Endothelial cell of umbilical vein (primary cell): ENCODE measurements at regions not wholly inside any gene's neighbourhood (a gene's known extent, or its start where the extent isn't known, plus 50 kb on each side); places are given as distances from the start of the nearest gene placed in this dataset.

Source experiments
- BruUV-seq: library from RNA; stranded (reverse); fragments of 400-500 nt; replicated peaks from 2 replicates; lab custom pipeline; 2021; lab: Mats Ljungman, UMichigan
- CTCF ChIA-PET: fragments of 300-600, 350-600 bp; sonication (Branson Sonifier 250); formaldehyde crosslinking; loops from one replicate; lab custom pipeline; 2021; ENCODE audit warnings: antibody characterized with exemption, inconsistent platforms; lab: Charles Lee
- POLR2A ChIA-PET: fragments of 300-600, 350-600 bp; sonication (Branson Sonifier 250); formaldehyde crosslinking; loops from one replicate; lab custom pipeline; 2021; ENCODE audit warnings: antibody characterized with exemption, inconsistent platforms; lab: Charles Lee
- DNase-seq: peaks from one replicate; pipeline ENCODE4 v3.0.0-alpha.2; 2011; ENCODE audit warnings: low read depth, low spot score
- FAIRE-seq: peaks from 2 replicates; lab custom pipeline; 2011; peaks lifted over from hg19 to GRCh38; lab: Jason Lieb, UNC
- H2AFZ ChIP-seq: 2 replicates; pipeline ENCODE4 v1.6.0; 2012; ENCODE audit warnings: low read depth, low read length, control low read depth, inconsistent platforms
- H3K27ac ChIP-seq: 2 replicates; pipeline ENCODE4 v1.5.1; 2011; ENCODE audit warnings: low read depth, mild to moderate bottlenecking, control low read depth, low read length, moderate library complexity; ENCODE audit not compliant: insufficient read depth
- H3K27me3 ChIP-seq, 2 experiments: 2 replicates each; pipeline versions ENCODE4 v1.6.0 to v1.6.1; 2011; ENCODE audit warnings: low read length in 2 of 2, mixed read lengths in 1 of 2; ENCODE audit not compliant: control insufficient read depth in 2 of 2, insufficient read depth in 2 of 2
- H3K36me3 ChIP-seq, 2 experiments: 2 replicates in 1 of 2; 3 replicates in 1 of 2; pipeline ENCODE4 v1.5.1; 2011; ENCODE audit warnings: low read length in 2 of 2, mild to moderate bottlenecking in 1 of 2, moderate library complexity in 1 of 2; ENCODE audit not compliant: control insufficient read depth in 2 of 2, insufficient read depth in 2 of 2; ENCODE audit errors: extremely low read depth in 1 of 2
- H3K4me1 ChIP-seq: 3 replicates; pipeline ENCODE4 v1.5.1; 2011; ENCODE audit warnings: mild to moderate bottlenecking, low read length; ENCODE audit not compliant: control insufficient read depth, insufficient read depth; ENCODE audit errors: extremely low read depth
- H3K4me2 ChIP-seq: 2 replicates; pipeline ENCODE4 v1.6.1; 2011; ENCODE audit warnings: low read length, control low read depth, mixed read lengths; ENCODE audit not compliant: insufficient read depth
- H3K4me3 ChIP-seq, 3 experiments: fragments of 200-600 bp in 1 of 3; sonication (generic), shearing (Covaris generic) in 1 of 3; replicated peaks in 1 of 3; 2 replicates each; pipeline ENCODE4 v1.5.1; 2011 to 2016; ENCODE audit warnings: control low read depth in 3 of 3, low read length in 3 of 3, mild to moderate bottlenecking in 2 of 3, inconsistent platforms in 1 of 3, low read depth in 1 of 3, moderate library complexity in 1 of 3; ENCODE audit not compliant: insufficient read depth in 1 of 3
- H3K79me2 ChIP-seq: 2 replicates; pipeline ENCODE4 v1.6.0; 2012; ENCODE audit warnings: low read length, inconsistent platforms; ENCODE audit not compliant: control insufficient read depth, insufficient read depth
- H3K9ac ChIP-seq: replicated peaks from 2 replicates; pipeline ENCODE3; 2011; ENCODE audit warnings: low read length, control low read depth; ENCODE audit not compliant: insufficient read depth; ENCODE audit errors: extremely low read depth
- H3K9me1 ChIP-seq: replicated peaks from 3 replicates; pipeline ENCODE4 v1.6.0; 2011; ENCODE audit warnings: mild to moderate bottlenecking, low read length; ENCODE audit not compliant: control insufficient read depth, insufficient read depth; ENCODE audit errors: extremely low read depth
- H3K9me3 ChIP-seq: replicated peaks from 2 replicates; pipeline ENCODE4 v1.5.1; 2012; ENCODE audit warnings: low read length, inconsistent platforms; ENCODE audit not compliant: control insufficient read depth, insufficient read depth
- H4K20me1 ChIP-seq: replicated peaks from 2 replicates; pipeline ENCODE3; 2011; ENCODE audit warnings: mild to moderate bottlenecking, low read length; ENCODE audit not compliant: control insufficient read depth, insufficient read depth; ENCODE audit errors: extremely low read depth
- CTCF ChIP-seq, 2 donors: IDR thresholded peaks; 1 replicate in 1 of 2; 2 replicates in 1 of 2; pipeline ENCODE4 v1.5.1; 2011; ENCODE audit warnings: low read length in 2 of 2, mild to moderate bottlenecking in 2 of 2, moderate library complexity in 2 of 2, control low read depth in 1 of 2, inconsistent platforms in 1 of 2, low read depth in 1 of 2; ENCODE audit not compliant: insufficient read depth in 1 of 2; ENCODE audit errors: extremely low read depth in 1 of 2
- EZH2 ChIP-seq: IDR thresholded peaks from 2 replicates; pipeline ENCODE4 v1.6.1; 2012; ENCODE audit warnings: borderline replicate concordance, low read depth, mild to moderate bottlenecking, moderate library complexity, low read length, inconsistent platforms; ENCODE audit not compliant: severe bottlenecking
- FOS ChIP-seq: IDR thresholded peaks from 2 replicates; pipeline ENCODE4 v1.6.1; 2011; ENCODE audit warnings: mild to moderate bottlenecking, low read length, moderate library complexity, borderline replicate concordance; ENCODE audit not compliant: insufficient read depth
- GATA2 ChIP-seq: IDR thresholded peaks from 2 replicates; pipeline ENCODE4 v1.7.0; 2011; ENCODE audit warnings: low read depth, mild to moderate bottlenecking, moderate library complexity, mixed read lengths, low read length; ENCODE audit not compliant: insufficient read length, insufficient read depth
- JUN ChIP-seq: IDR thresholded peaks from 2 replicates; pipeline ENCODE4 v1.6.1; 2011; ENCODE audit warnings: borderline replicate concordance, low read depth; ENCODE audit not compliant: insufficient read length, insufficient read depth
- MAX ChIP-seq: IDR thresholded peaks from 2 replicates; pipeline ENCODE4 v1.6.1; 2011; ENCODE audit not compliant: insufficient read depth, insufficient read length
- MYC ChIP-seq: IDR thresholded peaks from one replicate; pipeline ENCODE4 v1.6.1; 2011; ENCODE audit warnings: mild to moderate bottlenecking, low read depth, low read length
- POLR2A ChIP-seq: IDR thresholded peaks from 2 replicates; pipeline ENCODE4 v1.6.1; 2012; ENCODE audit warnings: low read depth, mild to moderate bottlenecking, control low read depth, low read length
- POLR2AphosphoS5 ChIP-seq: IDR thresholded peaks from 2 replicates; pipeline ENCODE4 v1.6.1; 2012; ENCODE audit warnings: low read depth, mild to moderate bottlenecking, control low read depth, low read length, moderate library complexity; ENCODE audit not compliant: insufficient read depth
- dilution Hi-C: fragments of 300-500 bp; cut with MboI; formaldehyde crosslinking; loops from one replicate; pipeline ENCODE4 v1.15.0; 2019; ENCODE audit warnings: low sequenced_read_pairs; ENCODE audit not compliant: extremely low pct_ligation_motif_present
- intact Hi-C: fragments of 100-400 bp; cut with micrococcal nuclease; formaldehyde crosslinking; loops from one replicate; pipeline ENCODE4 v1.10.0; 2022

- dilution Hi-C loops: loop anchor here (25.0 kb wide), 1 partner anchor 103 kb away; no protein-coding TSS in a partner anchor
- no peak overlapping the region for H3K4me3 ChIP-seq
- ChIA-PET POLR2A (no interaction called here), CTCF (no interaction called here)
- BruUV-seq: no TSS peak
- no peaks in the 10 kb centered on the region for H3K27me3 ChIP-seq
- H3K9me1 ChIP-seq: no peaks in the 10 kb centered on the region
- intact Hi-C loops: loop anchor here (5.0 kb wide), 1 partner anchor 68 kb away; no protein-coding TSS in a partner anchor
- no peaks in the 10 kb centered on the region for H3K36me3 ChIP-seq
- no peak for TF ChIP-seq CTCF (IDR thresholded peaks at IDR 0.05; ENCODE audit: extremely low read depth in 1 of 2, insufficient read depth in 1 of 2, low read depth in 1 of 2, low read length in 2 of 2)
- TF ChIP-seq MYC: no peak
- TF ChIP-seq POLR2A: no peak
- TF ChIP-seq FOS: no peak
- no peak for TF ChIP-seq JUN
- no peak for TF ChIP-seq GATA2
- no peak for TF ChIP-seq EZH2
- TF ChIP-seq MAX: no peak
- no peak for TF ChIP-seq POLR2AphosphoS5
- DNase-seq (no peak), FAIRE-seq (no peak)
- no peak overlapping the region for H3K27ac ChIP-seq
- H3K4me1 ChIP-seq: peaks cover 13% of the 10 kb centered on the region
- no peaks in the 10 kb centered on the region for H3K9me3 ChIP-seq
- no peak overlapping the region for H2AFZ ChIP-seq
- no peaks in the 10 kb centered on the region for H4K20me1 ChIP-seq
- H3K79me2 ChIP-seq: no peaks in the 10 kb centered on the region
- no peak overlapping the region for H3K4me2 ChIP-seq
- H3K9ac ChIP-seq: no peak overlapping the region
Measured at GRCh38 chr1:234840253-234840652, 230.3 kb upstream of the IRF2BP2 start.
